ENCODE measurements at regions not wholly inside any gene's neighbourhood (a gene's known extent, or its start where the extent isn't known, plus 50 kb on each side); places are given as distances from the start of the nearest gene placed in this dataset.

DNA sequence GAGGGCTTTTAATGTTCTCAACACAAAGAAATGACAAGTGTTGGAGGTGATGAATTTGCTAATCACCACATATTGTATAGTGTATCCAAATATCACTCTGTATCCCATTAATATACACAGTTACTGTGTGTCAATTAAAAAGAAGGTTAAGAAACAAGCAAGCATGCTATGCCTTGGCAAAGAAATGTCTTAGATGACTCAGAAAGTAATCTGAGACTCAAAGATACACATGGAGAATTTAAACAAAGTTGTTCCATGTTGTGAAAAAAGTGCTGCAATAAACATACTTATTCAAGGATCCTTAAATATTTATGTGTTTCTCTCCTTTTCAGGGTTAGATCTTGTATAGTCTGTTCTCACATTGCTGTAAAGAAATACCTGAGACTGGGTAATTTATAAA is 300.9 kb downstream of the DHX35 start:
- no peak for TF ChIP-seq POLR2AphosphoS5 (IDR thresholded peaks at IDR 0.05; ENCODE audit: insufficient read depth in 1 of 2, low read depth in 1 of 2)
- TF ChIP-seq, protein P1, sequence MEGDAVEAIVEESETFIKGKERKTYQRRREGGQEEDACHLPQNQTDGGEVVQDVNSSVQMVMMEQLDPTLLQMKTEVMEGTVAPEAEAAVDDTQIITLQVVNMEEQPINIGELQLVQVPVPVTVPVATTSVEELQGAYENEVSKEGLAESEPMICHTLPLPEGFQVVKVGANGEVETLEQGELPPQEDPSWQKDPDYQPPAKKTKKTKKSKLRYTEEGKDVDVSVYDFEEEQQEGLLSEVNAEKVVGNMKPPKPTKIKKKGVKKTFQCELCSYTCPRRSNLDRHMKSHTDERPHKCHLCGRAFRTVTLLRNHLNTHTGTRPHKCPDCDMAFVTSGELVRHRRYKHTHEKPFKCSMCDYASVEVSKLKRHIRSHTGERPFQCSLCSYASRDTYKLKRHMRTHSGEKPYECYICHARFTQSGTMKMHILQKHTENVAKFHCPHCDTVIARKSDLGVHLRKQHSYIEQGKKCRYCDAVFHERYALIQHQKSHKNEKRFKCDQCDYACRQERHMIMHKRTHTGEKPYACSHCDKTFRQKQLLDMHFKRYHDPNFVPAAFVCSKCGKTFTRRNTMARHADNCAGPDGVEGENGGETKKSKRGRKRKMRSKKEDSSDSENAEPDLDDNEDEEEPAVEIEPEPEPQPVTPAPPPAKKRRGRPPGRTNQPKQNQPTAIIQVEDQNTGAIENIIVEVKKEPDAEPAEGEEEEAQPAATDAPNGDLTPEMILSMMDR (IDR thresholded peaks at IDR 0.05), result no peak
